ENCODE measurements at regions not wholly inside any gene's neighbourhood (a gene's known extent, or its start where the extent isn't known, plus 50 kb on each side); places are given as distances from the start of the nearest gene placed in this dataset.

- TF ChIP-seq EZH2 (IDR thresholded peaks at IDR 0.05) (no peak), POLR2AphosphoS5 (IDR thresholded peaks at IDR 0.05; ENCODE audit: borderline replicate concordance, low read depth, low read length) (no peak), FOXP2 (optimal IDR thresholded peaks at IDR 0.05; ENCODE audit: control extremely low read depth, extremely low read length, insufficient read depth) (no peak)
Measured at GRCh38 chr7:68503400-68503799, 1094.9 kb upstream of the AUTS2 start.
